A549 (cell line): ENCODE measurements at regions not wholly inside any gene's neighbourhood (a gene's known extent, or its start where the extent isn't known, plus 50 kb on each side); places are given as distances from the start of the nearest gene placed in this dataset.

Source experiments
- ATAC-seq, 2 experiments: fragments of 200-7000 bp in 1 of 2; fragments of >200 bp in 1 of 2; cut with Nextera tagmentation in 1 of 2; cut with Tn5 transposase in 1 of 2; 3 replicates each; pipeline versions ENCODE4 v1.8.0 to v1.9.1; 2018 to 2020; ENCODE audit warnings: mild to moderate bottlenecking in 1 of 2, moderate library complexity in 1 of 2
- CTCF ChIA-PET: fragments of 300-600 bp; sonication (Branson Sonifier 250); formaldehyde crosslinking; extraction: SDS; loops from one replicate; lab custom pipeline; 2021; ENCODE audit warnings: antibody characterized with exemption, inconsistent platforms; lab: Yijun Ruan, JAX
- POLR2A ChIA-PET: fragments of 350-600 bp; formaldehyde crosslinking; extraction: SDS; loops from one replicate; lab custom pipeline; 2021; ENCODE audit warnings: antibody characterized with exemption, inconsistent platforms; lab: Yijun Ruan, JAX
- DNase-seq, 2 experiments: peaks; one replicate each; pipeline versions ENCODE4 v3.0.0 to v3.0.0-alpha.2; 2011 to 2016; ENCODE audit warnings: low read depth in 1 of 2, low spot score in 1 of 2
- FAIRE-seq: peaks from 2 replicates; lab custom pipeline; 2011; peaks lifted over from hg19 to GRCh38; lab: Jason Lieb, UNC
- H3K27ac ChIP-seq, 2 experiments: fragments of >200 bp; sonication (Bioruptor Twin); formaldehyde crosslinking; 3 replicates each; pipeline ENCODE4 v1.5.1; 2016 to 2017
- H3K4me1 ChIP-seq: fragments of >200 bp; sonication (Bioruptor Twin); formaldehyde crosslinking; 3 replicates; pipeline ENCODE4 v1.6.1; 2016
- H3K4me2 ChIP-seq: fragments of >200 bp; sonication (Bioruptor Twin); formaldehyde crosslinking; 3 replicates; pipeline ENCODE4 v1.6.1; 2016
- H3K4me3 ChIP-seq: fragments of >200 bp; sonication (Bioruptor Twin); formaldehyde crosslinking; 3 replicates; pipeline ENCODE4 v1.5.1; 2016
- H3K9me3 ChIP-seq: fragments of >200 bp; sonication (Bioruptor Twin); formaldehyde crosslinking; 3 replicates; pipeline ENCODE4 v1.6.1; 2016
- CBX8 ChIP-seq: fragments of 200-600 bp; sonication (generic); IDR thresholded peaks from 2 replicates; pipeline ENCODE4 v1.6.1; 2016
- CHD2 ChIP-seq: fragments of 150-350 bp; IDR thresholded peaks from 2 replicates; pipeline ENCODE4 v1.6.1; 2014; ENCODE audit warnings: low read length; ENCODE audit not compliant: partially characterized antibody
- CHD4 ChIP-seq: fragments of 200-600 bp; sonication (generic); IDR thresholded peaks from 2 replicates; pipeline ENCODE4 v1.6.1; 2016; ENCODE audit warnings: antibody characterized with exemption, mild to moderate bottlenecking, borderline replicate concordance
- CTCF ChIP-seq: fragments of >200 bp; sonication (Bioruptor Twin); formaldehyde crosslinking; IDR thresholded peaks from 3 replicates; pipeline ENCODE4 v1.5.1; 2016
- E2F6 ChIP-seq: IDR thresholded peaks from 2 replicates; pipeline ENCODE4 v1.6.1; 2012; ENCODE audit warnings: low read depth, borderline replicate concordance
- EHF ChIP-seq: fragments of 250-450 bp; sonication (Bioruptor Pico); IDR thresholded peaks from 2 replicates; pipeline ENCODE4 v1.5.0; 2020; ENCODE audit warnings: mild to moderate bottlenecking
- EHMT2 ChIP-seq: fragments of 200-600 bp; sonication (generic); IDR thresholded peaks from 2 replicates; pipeline ENCODE4 v1.6.1; 2016; ENCODE audit warnings: antibody characterized with exemption, low read depth, mild to moderate bottlenecking, moderate library complexity
- EP300 ChIP-seq, 2 experiments: fragments of >200 bp; sonication (Bioruptor Twin); formaldehyde crosslinking; IDR thresholded peaks; 2 replicates in 1 of 2; 3 replicates in 1 of 2; pipeline ENCODE4 v1.6.1; 2016 to 2017
- FOSL2 ChIP-seq, 2 experiments: fragments of 450-650 bp in 1 of 2; fragments of >200 bp in 1 of 2; sonication (Bioruptor Twin) in 1 of 2; formaldehyde crosslinking; IDR thresholded peaks; 2 replicates each; pipeline versions ENCODE4 v1.5.0 to v1.6.1; 2016 to 2020; ENCODE audit warnings: mild to moderate bottlenecking in 1 of 2, moderate library complexity in 1 of 2
- GATA3 ChIP-seq: IDR thresholded peaks from 2 replicates; pipeline ENCODE4 v1.6.1; 2012; ENCODE audit warnings: borderline replicate concordance
- HES2 ChIP-seq: fragments of >200 bp; sonication (Bioruptor Twin); formaldehyde crosslinking; IDR thresholded peaks from 2 replicates; pipeline ENCODE4 v1.6.1; 2016
- JUN ChIP-seq, 2 experiments: fragments of >200 bp; sonication (Bioruptor Twin); formaldehyde crosslinking; IDR thresholded peaks; 2 replicates in 1 of 2; 3 replicates in 1 of 2; pipeline ENCODE4 v1.6.1; 2016 to 2017
- KDM5A ChIP-seq: fragments of 200-600 bp; sonication (generic); IDR thresholded peaks from 2 replicates; pipeline ENCODE4 v1.6.1; 2016; ENCODE audit warnings: antibody characterized with exemption, mild to moderate bottlenecking
- MAFK ChIP-seq: fragments of 450-650 bp; IDR thresholded peaks from 2 replicates; pipeline ENCODE4 v1.6.1; 2014; ENCODE audit not compliant: partially characterized antibody
- MAZ ChIP-seq: fragments of 150-350 bp; IDR thresholded peaks from 2 replicates; pipeline ENCODE4 v1.6.1; 2014; ENCODE audit warnings: antibody characterized with exemption, low read depth, low read length, borderline replicate concordance
- MYC ChIP-seq: IDR thresholded peaks from 2 replicates; pipeline ENCODE4 v1.6.1; 2012; ENCODE audit warnings: mild to moderate bottlenecking, inconsistent platforms, low read length, improper control_type of control experiment, borderline replicate concordance
- NFE2L2 ChIP-seq: fragments of 150-350 bp; conservative IDR thresholded peaks from 2 replicates; pipeline ENCODE4 v1.6.1; 2014; ENCODE audit warnings: low read length
- NR3C1 ChIP-seq: fragments of >200 bp; sonication (Bioruptor Twin); formaldehyde crosslinking; IDR thresholded peaks from 3 replicates; pipeline ENCODE4 v1.6.1; 2017
- PBX3 ChIP-seq: IDR thresholded peaks from 2 replicates; pipeline ENCODE4 v1.6.1; 2012
- POLR2A ChIP-seq: IDR thresholded peaks from 2 replicates; pipeline ENCODE4 v1.6.1; 2012; ENCODE audit warnings: mild to moderate bottlenecking, low read length
- RAD21 ChIP-seq, 2 experiments: fragments of >200 bp in 1 of 2; sonication (Bioruptor Twin) in 1 of 2; formaldehyde crosslinking in 1 of 2; IDR thresholded peaks in 1 of 2; conservative IDR thresholded peaks in 1 of 2; 2 replicates in 1 of 2; 3 replicates in 1 of 2; pipeline ENCODE4 v1.6.1; 2012 to 2018; ENCODE audit warnings: inconsistent platforms in 1 of 2
- RCOR1 ChIP-seq: fragments of 150-350 bp; IDR thresholded peaks from 2 replicates; pipeline ENCODE4 v1.6.1; 2014; ENCODE audit warnings: antibody characterized with exemption, low read length, low read depth
- REST ChIP-seq: fragments of 200-600 bp; sonication (generic); IDR thresholded peaks from 2 replicates; pipeline ENCODE4 v1.6.1; 2016; ENCODE audit warnings: antibody characterized with exemption, mild to moderate bottlenecking, moderate library complexity
- RFX5 ChIP-seq: fragments of 450-650 bp; IDR thresholded peaks from 2 replicates; pipeline ENCODE4 v1.7.1; 2014; ENCODE audit warnings: antibody characterized with exemption, mild to moderate bottlenecking, moderate library complexity
- TP53 ChIP-seq: fragments of 250-450 bp; sonication (Bioruptor Pico); IDR thresholded peaks from 2 replicates; pipeline ENCODE4 v1.5.0; 2021; ENCODE audit warnings: mild to moderate bottlenecking, moderate library complexity
- ZFP36 ChIP-seq: fragments of 450-650 bp; IDR thresholded peaks from 2 replicates; pipeline ENCODE4 v1.6.1; 2014; ENCODE audit warnings: borderline replicate concordance; ENCODE audit not compliant: partially characterized antibody
- ZSCAN20 ChIP-seq: fragments of 250-450 bp; sonication (Bioruptor Pico); IDR thresholded peaks from 2 replicates; pipeline ENCODE4 v1.8.0; 2022; ENCODE audit warnings: mild to moderate bottlenecking, moderate library complexity
- WGBS: methylation state at CpG from one replicate; pipeline ENCODE4 v1.1.6; 2017; ENCODE audit errors: missing lambda C conversion rate; 5-methylcytosine and 5-hydroxymethylcytosine counted together

GRCh38 chr12:105832806-105833205 lies 305.9 kb downstream of the NUAK1 start:
- POLR2A ChIA-PET = no interaction called here
- no peak overlapping the region for H3K27ac ChIP-seq
- 81% methylated on average over 4 of the region's 4 CpGs for WGBS
- FAIRE-seq (no peak), DNase-seq (no peak), ATAC-seq (no peak)
- H3K4me3 ChIP-seq = no peak overlapping the region
- H3K4me2 ChIP-seq = no peak overlapping the region
- H3K4me1 ChIP-seq = no peaks in the 10 kb centered on the region
- no peak for TF ChIP-seq ZFP36
- no peaks in the 10 kb centered on the region for H3K9me3 ChIP-seq
- CTCF ChIA-PET = no interaction called here

GRCh38 chr12:105834496-105834895 lies 304.3 kb downstream of the NUAK1 start:
- Histone ChIP-seq H3K4me1 (no peaks in the 10 kb centered on the region), H3K27ac (no peak overlapping the region), H3K4me2 (no peak overlapping the region), H3K4me3 (no peak overlapping the region), H3K9me3 (no peaks in the 10 kb centered on the region)
- FAIRE-seq (no peak), ATAC-seq (no peak), DNase-seq (no peak)
- TF ChIP-seq CBX8 (no peak), REST (no peak), CTCF (no peak), RCOR1 (no peak), E2F6 (no peak), RAD21 (conservative IDR thresholded peaks at IDR 0.05 in 1 of 2, IDR thresholded peaks at IDR 0.05 in 1 of 2) (no peak), CHD4 (no peak), TP53 (CRISPR knock-in tag) (no peak), NFE2L2 (no peak), EP300 (IDR thresholded peaks at IDR 0.05) (no peak), HES2 (no peak)
- ChIA-PET POLR2A (no interaction called here), CTCF (no interaction called here)
- 14% methylated on average over 2 of the region's 2 CpGs for WGBS

GRCh38 chr12:105835580-105836241 lies 303.0 kb downstream of the NUAK1 start:
- Histone ChIP-seq H3K4me3 (no peak overlapping the region), H3K27ac (no peak overlapping the region), H3K4me2 (no peak overlapping the region), H3K4me1 (no peaks in the 10 kb centered on the region), H3K9me3 (no peaks in the 10 kb centered on the region)
- FAIRE-seq (no peak), DNase-seq (no peak), ATAC-seq (no peak)
- CTCF ChIA-PET = no interaction called here
- no peak for TF ChIP-seq POLR2A
- TF ChIP-seq KDM5A = no peak
- no peak for TF ChIP-seq GATA3
- no peak for TF ChIP-seq FOSL2 (IDR thresholded peaks at IDR 0.05)
- TF ChIP-seq FOSL2 (CRISPR knock-in tag; IDR thresholded peaks at IDR 0.05) = no peak
- TF ChIP-seq MAZ = no peak
- no peak for TF ChIP-seq CBX8
- no peak for TF ChIP-seq ZSCAN20 (CRISPR knock-in tag)
- TF ChIP-seq EHMT2 = no peak
- TF ChIP-seq NFE2L2 = no peak
- TF ChIP-seq EP300 (IDR thresholded peaks at IDR 0.05) = no peak
- no peak for TF ChIP-seq TP53 (CRISPR knock-in tag)
- TF ChIP-seq PBX3 = no peak
- no peak for TF ChIP-seq EHF (CRISPR knock-in tag)
- no peak for TF ChIP-seq JUN (IDR thresholded peaks at IDR 0.05)
- no peak for TF ChIP-seq MYC
- TF ChIP-seq MAFK = no peak
- TF ChIP-seq NR3C1 = no peak
- TF ChIP-seq CHD2 = no peak
- TF ChIP-seq RFX5 = no peak
- WGBS = 61% methylated on average over 4 of the region's 4 CpGs
- POLR2A ChIA-PET = no interaction called here
